LNCaP clone FGC (cell line): ENCODE measurements at regions not wholly inside any gene's neighbourhood (a gene's known extent, or its start where the extent isn't known, plus 50 kb on each side); places are given as distances from the start of the nearest gene placed in this dataset.
A peak's percentile ranks its signal among the peaks of the same experiment; 100 is the strongest.

ENCODE experiments used
- DNase-seq: peaks from one replicate; pipeline ENCODE4 v3.0.0-alpha.2; 2011; ENCODE audit warnings: low read depth
- H3K4me3 ChIP-seq: 2 replicates; pipeline ENCODE4 v1.5.1; 2011; ENCODE audit warnings: mild to moderate bottlenecking, low read depth, low read length, control low read depth
- TF ChIP-seq, protein P1 (sequence below): IDR thresholded peaks from 2 replicates; pipeline ENCODE4 v1.5.1; 2012; ENCODE audit warnings: mild to moderate bottlenecking; ENCODE audit not compliant: control insufficient read depth, insufficient read depth; ENCODE audit errors: extremely low read depth

DNA sequence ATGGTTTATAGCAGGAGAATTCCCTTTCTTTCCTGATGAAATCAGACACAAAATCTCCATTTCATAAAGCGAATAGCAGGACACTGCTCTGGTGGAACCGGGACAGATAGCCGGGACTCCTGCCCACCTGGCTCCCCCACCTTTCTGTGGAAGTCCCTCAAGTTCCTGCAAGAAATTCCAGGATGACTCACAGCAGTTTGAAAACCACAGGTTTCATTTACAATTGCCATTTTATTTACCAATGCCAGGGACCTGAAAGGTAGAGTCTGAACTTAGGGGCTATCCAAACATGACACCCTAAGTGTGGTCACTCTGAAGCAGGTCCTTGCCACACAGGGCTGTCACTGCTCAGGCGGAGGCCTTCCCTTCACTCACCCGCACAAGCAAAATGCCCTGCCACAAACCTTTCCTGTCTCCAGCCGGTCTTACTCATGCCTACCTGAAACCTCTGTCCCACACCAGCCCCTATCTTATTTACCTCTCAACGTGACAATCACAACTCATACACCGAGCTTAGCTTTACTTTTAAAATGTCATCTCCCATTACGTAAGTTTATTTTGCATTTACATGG, 63.3 kb upstream of the TAF1L start:
- H3K4me3 ChIP-seq = no peak overlapping the region
- no peak for DNase-seq
- TF ChIP-seq, protein P1, sequence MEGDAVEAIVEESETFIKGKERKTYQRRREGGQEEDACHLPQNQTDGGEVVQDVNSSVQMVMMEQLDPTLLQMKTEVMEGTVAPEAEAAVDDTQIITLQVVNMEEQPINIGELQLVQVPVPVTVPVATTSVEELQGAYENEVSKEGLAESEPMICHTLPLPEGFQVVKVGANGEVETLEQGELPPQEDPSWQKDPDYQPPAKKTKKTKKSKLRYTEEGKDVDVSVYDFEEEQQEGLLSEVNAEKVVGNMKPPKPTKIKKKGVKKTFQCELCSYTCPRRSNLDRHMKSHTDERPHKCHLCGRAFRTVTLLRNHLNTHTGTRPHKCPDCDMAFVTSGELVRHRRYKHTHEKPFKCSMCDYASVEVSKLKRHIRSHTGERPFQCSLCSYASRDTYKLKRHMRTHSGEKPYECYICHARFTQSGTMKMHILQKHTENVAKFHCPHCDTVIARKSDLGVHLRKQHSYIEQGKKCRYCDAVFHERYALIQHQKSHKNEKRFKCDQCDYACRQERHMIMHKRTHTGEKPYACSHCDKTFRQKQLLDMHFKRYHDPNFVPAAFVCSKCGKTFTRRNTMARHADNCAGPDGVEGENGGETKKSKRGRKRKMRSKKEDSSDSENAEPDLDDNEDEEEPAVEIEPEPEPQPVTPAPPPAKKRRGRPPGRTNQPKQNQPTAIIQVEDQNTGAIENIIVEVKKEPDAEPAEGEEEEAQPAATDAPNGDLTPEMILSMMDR = no peak

DNA sequence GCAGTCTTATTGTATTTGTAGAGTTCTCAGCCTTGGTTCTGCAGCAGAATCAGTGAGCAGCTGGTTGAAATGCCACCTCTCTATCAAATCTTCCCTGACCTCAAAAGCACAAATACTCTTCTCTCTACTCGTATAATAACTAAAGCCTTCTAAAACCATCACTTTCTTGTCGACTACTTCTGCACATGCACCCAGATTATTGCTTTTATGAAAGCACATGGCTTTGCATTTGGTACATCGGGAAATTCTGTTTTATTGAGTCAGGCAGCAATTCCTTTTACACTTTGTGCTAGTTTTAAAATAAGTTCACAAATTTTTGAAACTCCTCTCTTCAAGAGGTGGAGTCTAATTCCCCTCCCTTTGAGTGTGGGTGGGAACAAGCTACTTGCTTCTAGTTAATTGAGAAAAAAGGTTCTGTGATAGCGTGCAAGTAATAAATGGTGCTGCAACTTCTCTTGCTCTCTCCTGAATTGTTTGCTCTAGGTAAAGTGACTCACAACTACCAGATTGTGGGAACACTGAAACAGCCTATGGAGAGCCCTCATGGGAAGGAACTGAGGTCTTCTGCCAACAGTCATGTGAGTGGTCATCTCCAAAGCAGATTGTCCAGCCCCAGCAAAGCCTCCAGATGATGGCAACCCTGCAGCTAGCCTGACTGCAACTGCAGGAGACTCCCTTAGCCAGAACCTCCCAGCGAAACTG, 66.0 kb upstream of the TAF1L start:
- TF ChIP-seq, protein P1 = no peak
- no peak for DNase-seq
- no peak overlapping the region for H3K4me3 ChIP-seq

DNA sequence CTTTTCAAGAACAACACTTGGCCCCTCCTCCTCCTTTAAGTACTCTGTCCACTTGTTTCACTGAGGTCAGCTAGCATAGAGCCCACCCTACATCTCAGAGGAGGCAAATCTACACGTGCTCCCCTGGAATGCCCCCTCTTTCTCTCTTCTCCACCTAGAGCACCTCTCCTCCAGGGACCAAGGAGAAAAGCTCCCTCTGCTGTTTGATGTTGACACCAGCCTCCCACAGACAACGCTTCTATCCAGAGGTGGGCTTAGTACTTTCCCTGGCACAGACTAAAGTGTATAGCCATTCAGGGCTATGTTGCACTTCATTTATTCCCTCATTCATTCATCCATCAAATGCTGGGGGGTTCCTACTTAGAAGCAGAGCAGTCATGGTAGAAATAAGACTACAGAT, 68.2 kb upstream of the TAF1L start:
- no peak overlapping the region for H3K4me3 ChIP-seq
- TF ChIP-seq, protein P1 = peak; percentile 25; the same call in 1 of the 2 replicates
- DNase-seq = no peak

DNA sequence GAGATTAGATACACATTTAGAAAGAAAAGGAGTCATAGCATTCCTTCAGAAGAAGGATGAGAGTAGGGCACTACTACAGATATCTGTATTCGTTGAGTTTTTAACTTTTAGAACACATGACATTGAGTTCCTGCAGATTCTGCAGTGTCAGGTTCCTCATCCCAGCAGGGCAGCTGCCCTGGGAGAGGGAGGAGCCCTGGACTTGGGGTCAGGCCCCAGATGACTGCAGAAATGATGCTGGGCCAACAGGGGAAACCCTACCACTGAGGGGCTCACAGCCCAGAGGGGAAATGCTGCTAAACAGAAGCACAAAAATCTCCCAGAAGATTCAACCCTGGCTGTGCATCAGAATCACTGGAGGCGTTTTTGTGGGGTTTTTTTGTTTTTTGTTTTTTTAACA, 68.9 kb upstream of the TAF1L start:
- TF ChIP-seq, protein P1 = no peak
- DNase-seq = no peak
- H3K4me3 ChIP-seq = no peak overlapping the region

DNA sequence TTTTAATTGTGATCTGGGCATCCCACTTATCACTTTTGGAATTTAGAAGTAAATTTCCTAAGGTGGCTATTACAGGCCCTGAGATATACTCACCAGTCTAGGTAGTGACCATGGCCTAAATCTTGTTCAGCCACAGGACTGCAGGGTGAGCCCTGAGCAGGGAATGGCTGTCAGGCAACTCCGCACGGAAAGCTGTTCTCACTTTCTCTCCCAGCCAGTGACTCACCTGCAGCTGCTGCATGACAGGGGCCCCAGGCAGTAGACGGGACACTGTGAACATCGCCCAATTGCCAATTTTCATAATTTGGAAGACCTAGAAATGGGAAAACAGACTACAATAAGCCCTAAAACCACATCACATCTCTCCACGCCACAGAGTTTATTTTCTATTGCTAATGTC, 69.6 kb upstream of the TAF1L start:
- DNase-seq = no peak
- TF ChIP-seq, protein P1 = no peak
- H3K4me3 ChIP-seq = no peak overlapping the region

DNA sequence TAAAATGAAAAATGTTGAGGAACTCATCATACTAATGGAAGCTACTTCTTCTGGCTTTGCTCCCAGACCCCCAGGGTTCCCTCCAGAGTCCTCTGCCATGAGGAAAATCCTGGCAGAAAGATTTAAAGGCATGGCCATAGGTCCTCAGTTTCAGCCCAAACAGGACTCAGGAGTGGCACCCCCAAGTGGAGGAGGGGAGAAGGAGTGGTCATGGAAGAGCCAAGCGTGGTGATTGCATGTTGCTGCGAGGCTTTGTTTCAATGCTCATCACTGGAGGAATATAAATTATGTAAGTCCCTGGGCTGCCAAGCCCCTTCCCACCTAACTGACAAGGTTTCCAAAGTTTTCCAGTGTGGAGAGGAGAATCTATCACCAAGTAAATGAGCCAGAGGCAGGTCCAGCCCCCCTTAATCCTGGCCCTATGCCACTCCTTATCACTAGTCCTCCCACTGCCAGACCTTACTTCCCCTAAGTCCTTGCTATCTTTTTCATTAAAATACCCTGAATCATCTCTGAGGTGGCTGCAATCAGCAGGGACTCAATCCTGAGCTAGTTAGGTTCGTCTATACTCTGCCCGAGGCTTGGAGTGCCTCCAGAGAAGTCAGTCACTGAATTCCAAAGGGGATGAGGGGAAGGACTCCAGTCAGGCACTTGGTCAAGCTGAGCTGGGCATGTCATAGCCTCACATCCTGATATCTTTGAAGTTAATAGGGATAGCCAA, 70.7 kb upstream of the TAF1L start:
- TF ChIP-seq, protein P1 = 0 out of 2 replicates have a peak, but pooled peaks have one; percentile 3
- H3K4me3 ChIP-seq = no peak overlapping the region
- DNase-seq = no peak

DNA sequence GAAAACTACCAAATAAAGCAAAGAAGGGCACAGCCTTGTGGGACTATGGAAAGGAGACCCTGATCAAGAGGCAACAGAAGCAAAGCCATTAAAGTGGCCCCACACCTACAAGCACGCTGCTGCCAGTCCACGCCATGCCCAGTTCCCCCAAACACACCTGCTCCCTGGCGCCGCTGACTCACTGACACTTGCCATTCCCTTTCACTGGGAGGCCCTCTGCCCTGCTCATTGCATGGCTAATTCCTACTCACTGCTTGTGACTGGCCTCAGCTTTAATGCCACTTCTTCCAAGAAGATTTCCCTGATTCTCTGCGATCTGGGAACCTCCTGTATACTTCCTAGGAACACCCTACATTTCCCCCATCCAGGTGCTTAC, 71.2 kb upstream of the TAF1L start:
- no peak for DNase-seq
- TF ChIP-seq, protein P1 = no peak
- H3K4me3 ChIP-seq = no peak overlapping the region
